Fibroblast of gingiva (primary cell): ENCODE measurements at regions not wholly inside any gene's neighbourhood (a gene's known extent, or its start where the extent isn't known, plus 50 kb on each side); places are given as distances from the start of the nearest gene placed in this dataset.
A peak's percentile ranks its signal among the peaks of the same experiment; 100 is the strongest.
"Not testable (repeated sequence)": the region's sequence is repeated elsewhere in the genome, so short reads cannot be mapped to it uniquely, and the experiment has no call there.

Experiments
- DNase-seq: peaks from one replicate; pipeline ENCODE4 v3.0.0-alpha.2; 2011; ENCODE audit warnings: low read depth

DNA sequence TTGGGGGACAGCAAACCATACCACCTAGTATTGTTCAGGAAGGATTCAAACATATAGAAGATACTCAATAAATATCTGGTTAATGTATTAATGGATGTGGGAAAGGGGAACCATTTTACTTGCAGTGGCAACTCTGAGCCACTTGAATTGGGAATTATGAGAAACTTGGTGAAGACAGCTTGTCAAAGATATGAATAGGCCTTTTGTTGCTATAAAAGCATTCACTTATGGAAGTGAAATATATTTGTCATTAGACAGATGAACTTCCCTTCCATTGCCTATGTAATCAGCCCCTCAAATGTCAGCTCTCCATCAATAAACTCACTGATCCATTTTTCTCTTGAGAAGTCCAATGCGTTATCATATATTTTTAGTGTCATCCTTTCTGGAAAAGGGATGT, 56.1 kb downstream of the GPR85 start:
- DNase-seq = no peak

DNA sequence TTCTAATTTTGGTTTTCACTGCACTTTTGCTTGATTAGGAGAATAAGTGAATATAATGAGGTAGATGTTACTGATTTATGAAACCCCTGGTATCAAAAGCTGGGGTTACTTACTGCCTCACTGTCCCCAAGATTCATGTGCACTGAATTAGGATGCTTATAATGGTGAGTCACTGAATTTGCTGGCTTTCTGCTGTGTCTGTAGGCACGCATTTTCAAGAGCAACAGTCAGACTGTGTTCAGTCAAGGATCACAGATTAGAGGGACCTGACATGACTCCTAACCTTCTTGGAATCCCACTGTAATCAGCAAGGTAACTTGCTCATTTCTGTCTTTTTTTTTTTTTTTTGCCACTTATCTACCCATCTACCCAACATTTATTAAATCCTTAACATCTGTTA, 59.7 kb downstream of the GPR85 start:
- DNase-seq = no peak

DNA sequence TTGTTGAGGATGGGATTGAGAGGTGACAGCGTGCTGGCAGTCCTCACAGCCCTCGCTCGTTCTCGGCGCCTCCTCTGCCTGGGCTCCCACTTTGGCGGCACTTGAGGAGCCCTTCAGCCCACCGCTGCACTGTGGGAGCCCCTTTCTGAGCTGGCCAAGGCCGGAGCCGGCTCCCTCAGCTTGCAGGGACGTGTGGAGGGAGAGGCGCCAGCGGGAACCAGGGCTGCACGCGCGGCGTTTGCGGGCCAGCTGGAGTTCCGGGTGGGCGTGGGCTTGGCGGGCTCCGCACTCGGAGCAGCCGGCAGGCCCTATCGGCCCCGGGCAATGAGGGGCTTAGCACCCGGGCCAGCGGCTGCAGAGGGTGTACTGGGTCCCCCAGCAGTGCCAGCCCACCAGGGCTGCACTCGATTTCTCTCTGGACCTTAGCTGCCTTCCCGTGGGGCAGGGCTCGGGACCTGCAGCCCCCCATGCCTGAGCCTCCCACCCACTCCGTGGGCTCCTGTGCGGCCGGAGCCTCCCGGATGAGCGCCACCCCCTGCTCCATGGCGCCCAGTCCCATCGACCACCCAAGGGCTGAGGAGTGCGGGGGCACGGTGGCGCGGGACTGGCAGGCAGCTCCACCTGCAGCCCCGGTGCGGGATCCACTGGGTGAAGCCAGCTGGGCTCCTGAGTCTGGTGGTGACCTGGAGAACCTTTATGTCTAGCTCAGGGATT, 69.3 kb downstream of the GPR85 start:
- not testable (repeated sequence) for DNase-seq

DNA sequence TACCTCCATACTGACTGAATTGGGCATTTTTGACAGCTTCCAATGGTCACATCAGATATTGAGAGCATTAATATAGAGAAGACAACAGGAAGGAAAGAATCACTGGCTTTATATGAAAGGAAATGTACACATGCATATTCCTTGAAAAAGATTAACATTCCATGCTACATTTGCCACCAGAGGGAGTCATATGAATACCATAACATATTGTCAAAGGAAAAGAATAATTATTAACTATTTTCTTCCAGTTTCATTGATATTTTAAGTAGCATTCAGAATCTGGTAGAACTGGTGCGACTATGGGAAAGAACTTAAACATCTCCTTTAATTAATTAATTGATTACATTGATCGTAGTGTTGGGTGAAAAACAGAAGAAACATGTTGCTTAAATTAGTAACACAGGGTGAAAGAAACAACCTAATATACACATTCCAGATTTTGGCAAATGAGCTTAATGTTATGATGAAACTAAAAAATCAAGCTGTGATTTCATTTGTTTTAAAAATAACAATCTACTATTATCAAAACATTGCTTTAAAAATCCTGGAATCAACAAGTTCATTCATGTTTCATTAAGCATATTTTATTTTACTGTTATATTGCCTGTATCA, 71.5 kb downstream of the GPR85 start:
- peak; percentile 37 for DNase-seq

DNA sequence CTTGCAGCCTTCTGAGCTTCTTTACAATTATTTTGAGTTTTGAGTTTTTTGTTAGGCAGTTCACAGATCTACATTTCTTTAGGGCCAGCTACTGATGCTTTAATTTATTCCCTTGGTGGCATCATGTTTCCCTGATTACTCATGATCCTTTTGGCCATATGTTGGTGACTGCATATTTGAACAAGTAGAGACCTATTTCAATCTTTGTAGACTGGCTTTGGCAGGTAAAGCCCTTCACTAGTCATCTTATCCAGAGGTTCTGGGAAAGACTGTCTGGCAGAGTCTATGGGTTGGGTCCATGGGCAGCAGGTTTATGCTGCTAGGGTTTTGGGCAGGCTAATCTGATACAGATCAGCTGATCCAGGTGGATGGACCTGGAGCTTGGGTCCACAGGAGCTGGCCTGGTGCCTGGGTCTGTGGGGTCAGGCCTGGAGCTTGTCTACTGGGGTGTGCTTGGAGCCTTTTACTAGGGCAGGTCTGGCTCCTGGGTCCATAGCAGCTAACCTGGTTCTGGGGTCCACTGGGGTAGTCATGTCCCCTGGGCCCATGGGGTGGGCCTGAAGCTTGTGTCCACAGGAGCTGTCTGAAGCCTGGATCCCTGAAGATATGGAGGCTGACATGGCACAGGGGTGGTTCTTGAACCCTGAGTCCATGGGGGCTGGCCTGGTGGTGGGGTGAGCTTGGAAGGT, 72.7 kb downstream of the GPR85 start:
- no peak for DNase-seq

DNA sequence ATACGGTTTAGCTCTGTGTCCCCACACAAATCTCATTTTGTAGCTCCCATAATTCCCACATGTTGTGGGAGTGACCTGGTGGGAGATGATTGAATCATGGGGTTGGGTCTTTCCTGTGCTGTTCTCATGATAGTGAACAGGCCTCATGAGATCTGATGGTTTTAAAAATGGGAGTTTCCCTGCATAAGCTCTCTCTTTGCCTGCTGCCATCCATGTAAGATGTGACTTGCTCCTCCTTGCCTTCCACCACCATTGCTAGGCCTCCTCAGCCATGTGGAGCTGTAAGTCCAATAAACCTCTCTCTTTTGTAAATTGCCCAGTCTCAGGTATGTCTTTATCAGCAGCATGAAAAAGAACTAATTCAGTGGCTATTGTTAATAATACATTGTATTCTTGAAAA, 73.8 kb downstream of the GPR85 start:
- DNase-seq = not testable (repeated sequence)

DNA sequence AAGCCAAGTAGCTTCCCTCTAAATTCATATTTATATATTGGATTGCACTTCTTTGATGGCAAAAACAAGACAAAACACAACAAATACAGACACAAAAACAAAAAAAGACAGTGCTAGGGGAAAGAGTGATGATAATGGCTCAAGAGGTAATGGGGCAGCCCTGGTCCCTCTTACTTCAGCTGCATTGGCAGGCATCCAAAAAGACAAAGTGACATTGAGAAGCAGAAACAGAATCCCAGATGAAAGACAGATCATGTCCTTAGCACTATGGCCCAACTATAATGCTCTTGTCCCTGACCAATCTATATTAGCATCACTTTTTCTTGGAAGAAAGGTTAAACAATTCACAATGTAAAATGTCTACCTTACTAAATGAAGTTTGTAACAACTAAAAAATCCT, 76.2 kb downstream of the GPR85 start:
- DNase-seq = no peak

DNA sequence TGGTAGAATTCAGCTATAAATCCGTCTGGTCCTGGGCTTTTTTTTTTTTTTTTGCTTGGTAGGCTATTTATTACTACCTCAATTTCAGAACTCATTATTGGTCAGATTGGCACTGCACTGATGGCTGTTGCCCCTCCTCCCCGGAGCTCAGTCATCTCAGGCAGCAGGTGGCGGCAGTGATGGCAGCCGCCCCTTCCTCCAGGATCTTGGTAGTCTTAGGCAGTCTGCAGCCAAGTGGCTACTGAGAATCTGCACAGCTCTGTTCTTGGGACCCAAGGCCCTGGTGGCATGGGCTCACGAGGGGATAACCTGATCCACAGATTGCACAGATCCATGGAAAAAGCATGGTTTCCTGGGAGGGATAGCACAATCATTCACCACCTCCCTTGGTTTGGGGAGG, 77.9 kb downstream of the GPR85 start:
- DNase-seq = no peak

DNA sequence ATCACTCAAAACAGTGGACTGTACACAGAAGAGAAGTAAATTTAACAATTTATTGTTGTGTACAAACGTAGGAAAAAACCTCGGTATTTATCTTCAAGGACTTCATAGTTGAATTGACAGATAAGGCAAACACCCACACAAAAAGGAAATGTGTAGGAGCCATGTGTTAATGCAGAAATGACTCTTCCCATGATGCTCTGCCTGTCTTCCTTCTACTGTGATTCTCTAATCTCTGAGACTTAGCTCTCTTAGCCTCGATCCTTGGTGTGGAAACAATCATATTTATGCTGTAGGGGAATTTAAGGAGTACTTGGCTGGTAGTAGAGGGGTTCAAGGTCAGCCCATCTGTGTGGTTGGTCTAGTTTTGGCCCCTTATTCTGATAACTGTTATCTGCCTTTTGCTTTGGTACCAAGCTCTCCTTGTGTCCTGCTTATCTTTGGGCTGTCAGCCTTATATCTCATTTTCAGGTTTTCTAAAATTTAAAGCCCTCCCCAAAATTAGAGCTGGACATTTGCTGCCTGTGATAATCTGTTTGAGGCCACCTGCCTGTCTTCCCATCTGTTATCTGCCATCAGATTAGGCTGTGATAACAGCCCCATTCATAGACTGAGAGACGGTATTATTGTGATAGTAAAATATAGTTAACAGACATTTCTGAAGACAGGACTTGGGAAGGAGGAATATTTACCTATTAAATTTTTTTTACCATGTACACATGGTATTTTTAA, 81.7 kb downstream of the GPR85 start:
- no peak for DNase-seq

DNA sequence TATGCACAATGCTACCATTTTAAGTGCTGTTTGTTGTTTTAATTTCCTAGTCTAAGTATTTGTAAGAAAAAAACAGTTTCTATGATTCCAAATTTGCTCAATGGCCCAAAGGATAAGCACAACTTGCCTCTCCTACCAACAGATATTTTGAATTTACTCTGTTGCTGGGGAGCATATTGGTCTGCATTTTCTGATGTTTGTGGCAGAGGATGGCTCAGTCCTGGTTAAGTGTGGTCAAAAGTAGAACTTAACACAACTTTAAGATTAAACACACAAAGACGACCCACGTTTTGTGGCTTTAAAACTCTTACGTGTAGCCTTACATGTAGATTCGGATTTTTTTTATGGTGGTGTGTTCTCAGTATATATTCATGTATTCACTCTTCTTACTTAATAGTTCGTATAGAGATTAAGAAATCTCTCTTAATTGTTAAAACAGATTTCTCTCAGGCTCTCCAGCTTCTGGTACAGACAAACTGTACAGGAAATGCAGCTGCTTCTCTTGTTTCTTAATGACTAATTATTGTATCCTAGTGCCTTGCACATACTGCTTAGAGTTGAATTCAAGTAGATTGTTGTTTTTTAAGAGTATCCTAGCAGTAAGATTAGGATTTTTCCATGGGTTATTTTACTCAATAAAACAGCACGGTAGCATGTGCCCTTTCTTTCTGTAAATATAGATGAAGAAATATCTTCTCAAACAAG, 86.2 kb downstream of the GPR85 start:
- no peak for DNase-seq

DNA sequence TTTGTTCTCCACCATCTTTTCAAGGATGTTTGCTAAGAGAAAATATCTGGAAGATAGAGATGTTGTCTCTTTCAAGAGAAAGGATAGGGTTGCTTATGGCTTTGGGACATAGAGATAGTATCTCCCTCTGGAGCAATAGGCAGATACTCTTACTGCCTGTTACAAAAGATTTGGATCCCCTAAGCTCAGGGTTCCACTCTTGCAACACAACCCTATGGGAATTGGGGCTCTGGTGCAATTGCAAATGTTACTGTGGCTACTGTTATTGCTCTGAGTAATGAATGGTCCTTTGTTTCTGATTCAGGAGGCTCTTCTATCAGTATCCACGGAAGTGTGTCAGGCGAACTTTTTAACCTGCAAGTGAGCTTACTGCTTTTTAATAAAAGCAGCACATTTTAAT, 88.8 kb downstream of the GPR85 start:
- DNase-seq = peak; percentile 41

DNA sequence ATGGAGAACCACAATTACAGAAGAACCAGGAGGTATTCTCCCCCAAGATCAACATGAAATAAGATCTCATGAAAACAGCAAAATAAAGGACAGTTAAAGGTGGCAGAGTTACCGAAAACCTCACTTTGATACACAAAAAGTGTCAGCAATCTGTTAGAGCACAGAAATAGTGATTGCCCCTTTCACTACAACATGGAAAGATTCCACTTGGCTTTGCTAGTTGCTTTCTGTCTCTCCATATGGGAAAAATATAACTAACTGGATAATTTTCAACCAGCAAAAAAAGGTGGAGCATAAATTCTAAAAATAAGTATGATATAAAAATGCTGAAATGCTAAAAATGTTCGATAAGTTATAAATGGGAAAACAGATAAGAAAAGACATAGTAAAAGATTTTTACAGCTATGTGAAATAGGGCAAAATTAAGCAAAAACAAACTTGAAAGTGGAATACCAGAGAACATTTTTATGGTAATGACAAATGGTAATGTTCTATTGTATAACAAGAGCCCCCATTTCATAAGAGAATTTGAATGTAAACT, 90.2 kb downstream of the GPR85 start:
- DNase-seq = no peak

DNA sequence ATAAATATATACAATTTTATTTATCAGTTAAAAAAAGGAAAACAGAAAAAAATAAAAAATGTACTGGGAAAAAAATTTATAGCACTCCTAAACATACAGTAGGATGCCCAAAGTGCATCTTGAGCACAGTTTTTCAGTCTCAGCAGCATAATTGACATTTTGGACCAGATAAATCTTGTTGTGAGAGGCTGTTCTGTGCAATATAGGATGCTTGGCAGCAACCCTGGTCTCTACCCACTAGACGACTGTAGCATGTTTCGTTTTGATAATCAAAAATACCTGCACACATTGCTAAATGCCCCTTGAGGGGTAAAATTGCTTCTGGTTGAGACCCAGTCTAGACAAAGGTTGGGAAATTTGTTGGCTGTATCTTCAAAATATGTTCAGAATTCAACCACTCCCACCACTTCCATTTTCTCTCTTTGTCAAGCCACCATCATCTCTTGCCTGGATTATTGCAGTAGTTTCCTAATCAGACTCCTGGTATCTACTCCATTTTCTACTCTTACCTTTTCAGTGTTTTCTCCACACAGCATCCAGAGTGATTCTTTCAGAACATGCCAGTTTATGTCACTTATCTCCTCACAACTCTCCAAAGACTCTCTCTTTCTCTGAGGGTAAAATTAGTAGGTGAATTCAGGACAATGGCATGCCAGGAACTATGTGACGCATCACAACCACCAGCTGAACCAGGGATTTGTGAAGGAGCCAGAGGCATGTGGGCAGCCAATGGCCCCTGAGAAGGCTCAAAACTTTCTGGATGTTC, 91.4 kb downstream of the GPR85 start:
- DNase-seq = peak; percentile 57

DNA sequence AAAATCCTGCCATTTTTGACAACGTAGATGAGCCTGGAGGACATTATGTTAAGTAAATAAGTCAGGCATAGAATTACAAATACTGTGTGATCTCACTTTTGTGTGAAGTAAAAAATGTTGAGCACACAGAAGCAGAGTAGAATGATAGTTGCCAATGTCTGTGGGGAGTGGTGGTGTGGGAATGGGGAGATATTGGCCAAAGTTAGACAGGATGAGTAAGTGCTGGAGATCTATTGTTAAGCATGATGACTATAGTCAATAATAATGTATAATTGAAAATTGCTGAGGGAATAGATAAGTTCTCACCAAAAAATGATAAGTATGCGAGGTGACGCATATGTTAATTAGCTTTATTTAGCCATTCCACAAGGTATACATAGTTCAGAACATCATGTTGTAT, 92.0 kb downstream of the GPR85 start:
- DNase-seq = no peak

DNA sequence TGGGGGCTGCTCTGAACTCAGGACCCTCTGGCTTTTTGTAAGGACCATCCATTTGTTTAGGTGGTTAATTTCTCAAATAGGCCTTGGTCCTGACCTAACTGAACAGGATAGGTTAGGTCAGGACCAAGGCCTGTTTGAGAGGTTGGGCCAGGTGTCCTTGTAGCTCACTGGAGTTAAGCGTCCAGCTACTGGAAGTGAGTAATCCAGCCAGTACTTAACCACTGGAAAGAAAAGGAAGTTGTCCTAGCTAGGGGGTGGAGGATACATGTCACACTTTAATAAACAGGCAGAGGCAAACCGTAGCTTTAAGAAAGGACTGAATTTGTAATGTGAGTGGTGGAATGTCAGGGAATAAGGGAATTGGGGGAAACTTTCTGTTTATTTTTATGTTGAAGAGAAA, 96.0 kb downstream of the GPR85 start:
- DNase-seq = no peak

DNA sequence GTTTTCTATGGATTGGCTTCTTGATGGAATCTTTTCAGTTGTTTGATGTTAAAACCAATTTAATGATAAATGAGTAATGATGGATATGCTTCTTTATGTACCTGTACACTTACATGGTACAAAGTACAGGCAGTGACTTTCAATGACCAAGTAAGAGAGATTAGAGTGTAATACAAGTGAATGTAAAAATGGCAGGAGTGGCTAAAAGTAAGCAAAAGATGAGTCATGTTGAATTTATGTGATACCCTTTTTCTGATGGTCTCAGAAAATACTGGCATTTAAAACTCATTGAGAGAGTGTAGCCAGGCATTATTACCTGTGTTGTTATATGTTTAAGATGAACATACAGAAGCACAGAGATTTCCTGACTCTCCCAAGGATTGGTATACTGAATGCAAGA, 97.1 kb downstream of the GPR85 start:
- DNase-seq = no peak

DNA sequence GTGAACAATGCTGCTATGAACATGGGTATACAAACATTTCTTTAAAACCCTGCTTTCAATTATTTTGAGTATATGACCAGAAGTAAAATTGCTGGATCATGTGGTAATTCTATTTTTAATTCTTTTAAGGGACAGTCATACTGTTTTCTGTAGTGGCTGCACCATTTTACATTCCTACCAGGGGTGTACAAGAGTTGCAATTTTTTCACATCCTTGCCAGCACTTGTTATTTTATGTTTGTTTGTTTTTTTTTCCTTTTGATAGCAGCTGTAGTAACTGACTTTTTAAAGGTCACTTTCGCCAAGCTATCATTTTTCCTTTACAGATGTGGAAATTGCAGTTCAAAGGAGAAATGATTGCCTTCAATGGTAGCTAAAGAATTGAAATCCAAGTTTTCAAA, 99.5 kb downstream of the GPR85 start:
- peak; percentile 32 for DNase-seq

DNA sequence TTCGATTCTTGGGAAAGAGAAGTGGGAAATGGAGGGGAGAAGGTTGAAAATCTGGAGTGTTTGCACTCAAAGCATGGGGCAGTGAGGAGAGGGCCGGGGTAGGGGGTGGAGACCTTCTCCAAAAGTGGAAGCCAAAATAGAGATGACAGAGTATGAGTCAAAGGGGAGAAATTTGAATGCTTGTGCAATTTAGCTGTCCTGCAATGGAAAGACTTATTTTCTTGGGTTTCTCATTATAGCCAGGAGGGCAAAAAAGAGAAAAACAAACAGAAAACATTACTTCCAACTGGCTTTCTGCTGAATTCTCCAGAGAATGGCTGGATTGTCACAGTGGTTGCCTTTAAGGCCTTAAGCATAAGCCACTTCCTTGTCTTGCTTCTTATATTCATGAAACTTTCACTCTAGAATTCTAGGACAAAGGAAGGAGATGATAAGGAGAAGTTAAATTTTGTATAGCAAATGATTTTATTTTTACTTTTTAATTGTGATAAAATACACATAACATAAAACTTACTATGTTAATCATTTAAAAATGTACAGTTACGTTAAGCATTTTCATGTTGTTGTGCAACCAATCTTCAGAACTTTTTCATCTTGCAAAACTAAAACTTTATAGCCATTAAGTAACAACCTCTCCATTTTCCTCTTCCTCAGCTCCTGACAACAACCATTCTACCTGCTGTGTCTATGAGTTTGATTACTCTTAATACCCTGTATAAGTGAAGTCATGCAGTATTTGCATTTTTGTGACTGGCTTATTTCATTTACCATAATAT, 100.2 kb downstream of the GPR85 start:
- DNase-seq = peak; percentile 78

DNA sequence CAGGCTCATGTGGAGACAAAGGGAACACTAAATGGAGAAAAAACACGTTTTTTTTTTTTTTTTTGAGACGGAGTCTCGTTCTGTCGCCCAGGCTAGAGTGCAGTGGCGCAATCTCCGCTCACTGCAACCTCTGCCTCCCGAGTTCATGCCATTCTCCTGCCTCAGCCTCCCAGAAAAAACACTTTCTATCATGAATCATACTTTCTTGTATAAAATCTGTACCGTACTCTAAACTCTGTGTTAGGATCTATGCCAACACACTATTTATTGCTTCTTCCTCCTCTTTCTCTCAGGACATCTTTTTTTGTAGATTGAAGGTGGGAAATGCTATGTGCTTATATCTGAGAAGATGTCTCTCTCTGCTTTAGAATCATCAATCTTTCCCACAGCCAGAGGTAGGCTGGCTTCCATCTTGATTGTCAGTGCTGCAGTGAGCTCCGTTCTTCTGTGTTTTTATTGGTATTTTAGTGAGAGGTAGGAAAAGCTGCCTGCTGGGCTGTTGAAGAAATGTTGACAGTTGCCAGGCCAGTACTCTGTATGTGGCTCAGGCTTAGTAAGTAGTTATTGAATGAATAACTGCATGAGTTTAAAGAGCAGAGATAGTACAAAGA, 101.1 kb downstream of the GPR85 start:
- DNase-seq = peak; percentile 40
